CD4-positive, alpha-beta T cell (primary cell): ENCODE measurements at regions not wholly inside any gene's neighbourhood (a gene's known extent, or its start where the extent isn't known, plus 50 kb on each side); places are given as distances from the start of the nearest gene placed in this dataset.
"Not testable (repeated sequence)": the region's sequence is repeated elsewhere in the genome, so short reads cannot be mapped to it uniquely, and the experiment has no call there.

Experiments
- ATAC-seq: fragments of 200-7000 bp; cut with Tn5 transposase; one replicate; pipeline ENCODE4 v1.10.0; 2022; ENCODE audit warnings: mild to moderate bottlenecking; ENCODE audit not compliant: poor library complexity
- CTCF ChIA-PET: fragments of 350-600 bp; sonication (Branson Sonifier 250); formaldehyde crosslinking; loops from one replicate; lab custom pipeline; 2021; ENCODE audit warnings: antibody characterized with exemption, inconsistent platforms; lab: Charles Lee
- POLR2A ChIA-PET: fragments of 350-600 bp; sonication (Branson Sonifier 250); formaldehyde crosslinking; loops from one replicate; lab custom pipeline; 2021; ENCODE audit warnings: antibody characterized with exemption, inconsistent platforms; lab: Charles Lee
- DNase-seq, 14 experiments: peaks; one replicate each; pipeline ENCODE4 v3.0.0-alpha.2; 2013 to 2020; ENCODE audit warnings: mixed read lengths in 2 of 14
- H3K27ac ChIP-seq, 2 donors: one replicate each; pipeline versions ENCODE4 v1.5.1 to v1.7.0; 2013; ENCODE audit warnings: low read length in 2 of 2, low read depth in 1 of 2, mild to moderate bottlenecking in 1 of 2
- H3K27me3 ChIP-seq, 2 experiments: 1 replicate in 1 of 2; 2 replicates in 1 of 2; pipeline versions ENCODE4 v1.6.1 to v1.7.0; 2013; ENCODE audit warnings: low read length in 2 of 2, control low read depth in 1 of 2, mild to moderate bottlenecking in 1 of 2, moderate library complexity in 1 of 2; ENCODE audit not compliant: insufficient read depth in 2 of 2, control insufficient read depth in 1 of 2
- H3K36me3 ChIP-seq: one replicate; pipeline ENCODE4 v1.6.1; 2013; ENCODE audit warnings: low read length, control low read depth; ENCODE audit not compliant: insufficient read depth
- H3K4me1 ChIP-seq: one replicate; pipeline ENCODE4 v1.6.1; 2013; ENCODE audit warnings: low read length, control low read depth; ENCODE audit not compliant: insufficient read depth
- H3K4me3 ChIP-seq: one replicate; pipeline ENCODE4 v1.5.1; 2013; ENCODE audit warnings: mild to moderate bottlenecking, low read length, moderate library complexity
- H3K9me3 ChIP-seq, 2 experiments: 1 replicate in 1 of 2; 2 replicates in 1 of 2; pipeline versions ENCODE4 v1.6.1 to v1.7.0; 2013; ENCODE audit warnings: low read length in 2 of 2, mild to moderate bottlenecking in 2 of 2, control low read depth in 1 of 2, moderate library complexity in 1 of 2; ENCODE audit not compliant: control insufficient read depth in 1 of 2, insufficient read depth in 1 of 2
- H3K27ac Mint-ChIP-seq: one replicate; pipeline ENCODE4 v1.8.0; 2020; ENCODE audit warnings: mixed read lengths
- H3K27me3 Mint-ChIP-seq: one replicate; pipeline ENCODE4 v1.8.0; 2021; ENCODE audit warnings: mixed read lengths
- H3K36me3 Mint-ChIP-seq: one replicate; pipeline ENCODE4 v1.8.0; 2021; ENCODE audit warnings: low read depth, mixed read lengths
- H3K4me1 Mint-ChIP-seq: one replicate; pipeline ENCODE4 v1.8.0; 2021; ENCODE audit warnings: low read depth, mixed read lengths
- H3K4me3 Mint-ChIP-seq: one replicate; pipeline ENCODE4 v1.8.0; 2020; ENCODE audit warnings: mild to moderate bottlenecking, mixed read lengths
- H3K9me3 Mint-ChIP-seq: one replicate; pipeline ENCODE4 v1.8.0; 2020; ENCODE audit warnings: mixed read lengths
- intact Hi-C, 2 experiments: fragments of 100-400 bp; cut with DNase I in 1 of 2; cut with micrococcal nuclease in 1 of 2; formaldehyde crosslinking; loops; one replicate each; pipeline versions ENCODE4 v1.15.1 to v1.9.0; 2023 to 2025; cut with DNase I, micrococcal nuclease
- TF ChIP-seq, protein P1 (sequence below): fragments of 200-600 bp; IDR thresholded peaks from one replicate; pipeline ENCODE4 v1.8.0; 2022; ENCODE audit warnings: antibody characterized with exemption, mild to moderate bottlenecking

DNA sequence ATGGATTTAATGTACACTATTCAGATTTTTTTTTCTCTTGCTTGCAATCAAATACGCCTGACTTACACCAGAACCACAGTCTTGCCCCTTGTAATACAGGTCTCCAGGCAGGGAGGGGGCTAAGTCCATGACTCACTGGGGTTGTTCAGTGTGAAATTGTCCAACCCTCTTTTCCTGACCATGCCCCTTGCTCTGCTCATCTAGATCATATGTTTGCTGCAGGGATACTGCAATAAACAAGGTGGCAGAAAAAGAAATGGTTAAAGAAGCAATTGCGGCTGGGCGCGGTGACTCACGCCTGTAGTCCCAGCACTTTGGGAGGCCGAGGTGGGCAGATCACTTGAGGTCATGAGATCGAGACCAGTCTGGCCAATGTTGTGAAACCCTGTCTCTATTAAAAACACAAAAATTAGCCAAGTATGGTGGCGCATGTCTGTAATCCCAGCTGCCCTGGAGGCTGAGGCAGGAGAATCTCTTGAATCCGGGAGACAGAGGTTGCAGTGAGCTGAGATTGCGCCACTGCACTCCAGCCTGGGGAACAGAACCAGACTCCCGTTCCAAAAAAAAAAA, 85.5 kb downstream of the TMEM130 start:
- H3K9me3 Mint-ChIP-seq = no peaks in the 10 kb centered on the region
- DNase-seq = no peak
- no peak overlapping the region for H3K27ac Mint-ChIP-seq
- no peak overlapping the region for H3K4me3 Mint-ChIP-seq
- H3K27me3 ChIP-seq = peaks cover 0 to 3% of the 10 kb centered on the region in 2 experiments
- TF ChIP-seq, protein P1, sequence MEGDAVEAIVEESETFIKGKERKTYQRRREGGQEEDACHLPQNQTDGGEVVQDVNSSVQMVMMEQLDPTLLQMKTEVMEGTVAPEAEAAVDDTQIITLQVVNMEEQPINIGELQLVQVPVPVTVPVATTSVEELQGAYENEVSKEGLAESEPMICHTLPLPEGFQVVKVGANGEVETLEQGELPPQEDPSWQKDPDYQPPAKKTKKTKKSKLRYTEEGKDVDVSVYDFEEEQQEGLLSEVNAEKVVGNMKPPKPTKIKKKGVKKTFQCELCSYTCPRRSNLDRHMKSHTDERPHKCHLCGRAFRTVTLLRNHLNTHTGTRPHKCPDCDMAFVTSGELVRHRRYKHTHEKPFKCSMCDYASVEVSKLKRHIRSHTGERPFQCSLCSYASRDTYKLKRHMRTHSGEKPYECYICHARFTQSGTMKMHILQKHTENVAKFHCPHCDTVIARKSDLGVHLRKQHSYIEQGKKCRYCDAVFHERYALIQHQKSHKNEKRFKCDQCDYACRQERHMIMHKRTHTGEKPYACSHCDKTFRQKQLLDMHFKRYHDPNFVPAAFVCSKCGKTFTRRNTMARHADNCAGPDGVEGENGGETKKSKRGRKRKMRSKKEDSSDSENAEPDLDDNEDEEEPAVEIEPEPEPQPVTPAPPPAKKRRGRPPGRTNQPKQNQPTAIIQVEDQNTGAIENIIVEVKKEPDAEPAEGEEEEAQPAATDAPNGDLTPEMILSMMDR = no peak
- ChIA-PET POLR2A (no interaction called here), CTCF (no interaction called here)
- H3K4me1 ChIP-seq = no peaks in the 10 kb centered on the region
- H3K4me3 ChIP-seq = no peak overlapping the region
- H3K27ac ChIP-seq = no peak overlapping the region
- peaks cover 0 to 3% of the 10 kb centered on the region in 2 experiments for H3K9me3 ChIP-seq
- no peaks in the 10 kb centered on the region for H3K36me3 Mint-ChIP-seq
- H3K4me1 Mint-ChIP-seq = no peaks in the 10 kb centered on the region
- intact Hi-C loops = no loop called here
- H3K36me3 ChIP-seq = no peaks in the 10 kb centered on the region
- ATAC-seq = no peak
- peaks cover 15% of the 10 kb centered on the region for H3K27me3 Mint-ChIP-seq

DNA sequence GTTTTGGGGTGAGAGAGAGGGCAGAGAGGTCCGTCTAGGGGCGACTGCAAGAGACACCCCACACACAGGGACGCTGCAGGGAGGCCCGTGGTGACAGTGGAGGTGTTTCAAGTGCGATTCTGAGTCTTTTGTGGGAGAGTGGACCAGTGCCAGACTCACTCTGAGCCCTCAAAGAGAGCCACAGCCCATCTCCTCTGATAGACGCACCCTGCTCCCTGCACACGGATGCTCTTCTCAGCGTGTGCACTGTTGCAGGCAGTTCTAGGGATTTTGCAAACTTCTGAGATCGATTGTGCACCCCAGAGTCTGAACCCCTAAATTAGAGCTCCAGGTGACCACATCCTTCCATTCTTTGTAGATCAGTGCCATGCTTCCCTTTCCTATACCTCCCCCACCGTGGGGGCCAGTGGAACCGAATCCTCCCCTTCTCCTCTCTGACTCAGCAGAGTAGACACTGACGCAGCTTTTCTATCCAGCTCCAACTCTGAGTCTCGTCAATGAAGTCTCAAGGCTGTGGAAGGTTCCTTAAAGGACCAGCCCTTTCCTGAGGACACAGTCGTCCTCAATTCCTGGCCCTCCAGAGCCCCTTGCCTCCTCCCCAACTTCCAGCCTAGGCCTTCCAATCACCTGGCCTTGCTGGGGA, 83.8 kb downstream of the TMEM130 start:
- Mint-ChIP-seq H3K4me1 (no peaks in the 10 kb centered on the region), H3K27me3 (peaks cover 15% of the 10 kb centered on the region), H3K27ac (no peak overlapping the region), H3K9me3 (no peaks in the 10 kb centered on the region), H3K4me3 (no peak overlapping the region), H3K36me3 (no peaks in the 10 kb centered on the region)
- H3K4me3 ChIP-seq = no peak overlapping the region
- DNase-seq = no peak
- H3K4me1 ChIP-seq = no peaks in the 10 kb centered on the region
- ChIA-PET POLR2A (no interaction called here), CTCF (no interaction called here)
- no peak overlapping the region for H3K27ac ChIP-seq
- peaks cover 0 to 2% of the 10 kb centered on the region in 2 experiments for H3K9me3 ChIP-seq
- H3K36me3 ChIP-seq = no peaks in the 10 kb centered on the region
- peaks cover 0 to 3% of the 10 kb centered on the region in 2 experiments for H3K27me3 ChIP-seq
- TF ChIP-seq, protein P1 = no peak
- intact Hi-C loops = no loop called here
- no peak for ATAC-seq

GRCh38 chr7:98788966-98789365, 80.8 kb downstream of the TMEM130 start:
- no peak overlapping the region for H3K4me3 Mint-ChIP-seq
- no peaks in the 10 kb centered on the region for H3K4me1 ChIP-seq
- H3K4me1 Mint-ChIP-seq = no peaks in the 10 kb centered on the region
- CTCF ChIA-PET = no interaction called here
- TF ChIP-seq, protein P1 = no peak
- no peak overlapping the region for H3K27ac ChIP-seq
- H3K4me3 ChIP-seq = no peak overlapping the region
- no peaks in the 10 kb centered on the region for H3K36me3 ChIP-seq
- peaks cover 0 to 5% of the 10 kb centered on the region in 2 experiments for H3K27me3 ChIP-seq
- no peaks in the 10 kb centered on the region for H3K9me3 ChIP-seq
- peaks cover 8% of the 10 kb centered on the region for H3K27me3 Mint-ChIP-seq
- intact Hi-C loops = no loop called here
- H3K27ac Mint-ChIP-seq = no peak overlapping the region
- DNase-seq (no peak), ATAC-seq (no peak)
- no peaks in the 10 kb centered on the region for H3K36me3 Mint-ChIP-seq
- H3K9me3 Mint-ChIP-seq = no peaks in the 10 kb centered on the region
- POLR2A ChIA-PET = no interaction called here

DNA sequence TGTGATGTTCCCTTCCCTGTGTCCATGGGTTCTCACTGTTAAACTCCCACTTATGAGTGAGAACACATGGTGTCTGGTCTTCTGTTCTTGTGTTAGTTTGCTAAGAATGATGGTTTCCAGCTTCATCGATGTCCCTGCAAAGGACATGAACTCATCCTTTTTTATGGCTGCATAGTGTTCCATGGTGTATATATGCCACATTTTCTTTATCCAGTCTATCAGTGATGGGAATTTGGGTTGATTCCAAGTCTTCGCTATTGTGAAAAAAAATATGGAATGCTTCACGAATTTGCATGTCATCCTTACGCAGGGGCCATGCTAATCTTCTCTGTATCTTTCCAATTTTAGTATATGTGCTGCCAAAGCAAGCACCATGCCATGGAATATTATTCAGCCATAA, 75.4 kb downstream of the TMEM130 start:
- H3K27ac ChIP-seq, H3K27me3 ChIP-seq, CTCF ChIA-PET, ATAC-seq, H3K4me3 ChIP-seq, H3K4me1 ChIP-seq, H3K27ac Mint-ChIP-seq, H3K9me3 Mint-ChIP-seq, H3K36me3 ChIP-seq, H3K4me1 Mint-ChIP-seq, DNase-seq, H3K4me3 Mint-ChIP-seq, intact Hi-C loops, H3K36me3 Mint-ChIP-seq, H3K27me3 Mint-ChIP-seq, POLR2A ChIA-PET, H3K9me3 ChIP-seq: not testable (repeated sequence)
